ENCODE measurements at regions not wholly inside any gene's neighbourhood (a gene's known extent, or its start where the extent isn't known, plus 50 kb on each side); places are given as distances from the start of the nearest gene placed in this dataset.

GRCh38 chr15:100714749-100715342 lies 112.5 kb downstream of the ASB7 start:
- 50% methylated on average over 14 of the region's 14 CpGs for WGBS
- TF ChIP-seq GABPA (IDR thresholded peaks at IDR 0.05 in 1 of 2, conservative IDR thresholded peaks at IDR 0.05 in 1 of 2) (no peak), SP1 (IDR thresholded peaks at IDR 0.05) (no peak)
- H3K9me3 ChIP-seq (ENCODE audit: control insufficient read depth in 4 of 4, low read length in 3 of 4), result peaks cover 0 to 2% (median 0%) of the 10 kb centered on the region in 4 donors
- peaks cover 9 to 22% (median 16%) of the 10 kb centered on the region in 4 donors for H3K4me1 ChIP-seq (ENCODE audit: control insufficient read depth in 4 of 4, insufficient read depth in 4 of 4, low read length in 3 of 4)
- H3K36me3 ChIP-seq (ENCODE audit: control insufficient read depth in 4 of 4, insufficient read depth in 3 of 4, low read depth in 1 of 4, low read length in 3 of 4), result no peaks in the 10 kb centered on the region
- H3K4me3 ChIP-seq (ENCODE audit: low read depth in 1 of 3, low read length in 3 of 3), result no peak overlapping the region
- H3K27ac ChIP-seq (ENCODE audit: low read depth in 1 of 2, low read length in 2 of 2), result peak overlapping the region in 1 of 2 donors; percentile 19
- H3K9ac ChIP-seq (ENCODE audit: low read depth in 1 of 2, low read length in 2 of 2), result no peak overlapping the region
- DNase-seq (ENCODE audit: low spot score), result no peak
- H3K27me3 ChIP-seq (ENCODE audit: control insufficient read depth in 4 of 4, insufficient read depth in 4 of 4, low read length in 3 of 4), result peaks cover 0 to 8% (median 2%) of the 10 kb centered on the region in 4 donors

- no peaks in the 10 kb centered on the region for H3K36me3 ChIP-seq (ENCODE audit: control insufficient read depth in 4 of 4, insufficient read depth in 3 of 4, low read depth in 1 of 4, low read length in 3 of 4)
- H3K27me3 ChIP-seq (ENCODE audit: control insufficient read depth in 4 of 4, insufficient read depth in 4 of 4, low read length in 3 of 4), result peaks cover 0 to 8% (median under 1%) of the 10 kb centered on the region in 4 donors
- H3K4me3 ChIP-seq (ENCODE audit: low read depth in 1 of 3, low read length in 3 of 3), result no peak overlapping the region
- TF ChIP-seq RXRA (IDR thresholded peaks at IDR 0.05) (peak; percentile 99), TAF1 (conservative IDR thresholded peaks at IDR 0.05) (no peak), SP1 (IDR thresholded peaks at IDR 0.05) (peak; percentile 93), RAD21 (IDR thresholded peaks at IDR 0.05) (peak in 1 of 2 donors; percentile 53), JUND (IDR thresholded peaks at IDR 0.05) (peak; percentile 88 to 95), HNF4A (conservative IDR thresholded peaks at IDR 0.05) (peak; percentile 87 to 90), NR2F2 (IDR thresholded peaks at IDR 0.05) (peak; percentile 100), HNF4G (IDR thresholded peaks at IDR 0.05) (peak; percentile 44), EGR1 (IDR thresholded peaks at IDR 0.05; ENCODE audit: low read depth in 2 of 2) (peak in 1 of 2 donors; percentile 35), REST (IDR thresholded peaks at IDR 0.05) (peak; percentile 75), GABPA (IDR thresholded peaks at IDR 0.05 in 1 of 2, conservative IDR thresholded peaks at IDR 0.05 in 1 of 2) (no peak), YY1 (IDR thresholded peaks at IDR 0.05) (peak; percentile 73), CTCF (IDR thresholded peaks at IDR 0.05; ENCODE audit: low read depth, low read length, missing input control) (no peak), MAX (IDR thresholded peaks at IDR 0.05) (no peak), FOXA1 (IDR thresholded peaks at IDR 0.05) (peak; percentile 87), FOXA2 (IDR thresholded peaks at IDR 0.05) (peak; percentile 90)
- H3K27ac ChIP-seq (ENCODE audit: low read depth in 1 of 2, low read length in 2 of 2), result peak overlapping the region in 1 of 2 donors; percentile 19
- peak; percentile 66 for DNase-seq (ENCODE audit: low spot score)
- peaks cover 9 to 22% (median 16%) of the 10 kb centered on the region in 4 donors for H3K4me1 ChIP-seq (ENCODE audit: control insufficient read depth in 4 of 4, insufficient read depth in 4 of 4, low read length in 3 of 4)
- H3K9me3 ChIP-seq (ENCODE audit: control insufficient read depth in 4 of 4, low read length in 3 of 4), result no peaks in the 10 kb centered on the region
- no peak overlapping the region for H3K9ac ChIP-seq (ENCODE audit: low read depth in 1 of 2, low read length in 2 of 2)
- 24% methylated on average over 17 of the region's 17 CpGs for WGBS
Measured at GRCh38 chr15:100715571-100716455, 113.4 kb downstream of the ASB7 start.

All from liver (tissue), 8 donors.